ENCODE measurements at regions not wholly inside any gene's neighbourhood (a gene's known extent, or its start where the extent isn't known, plus 50 kb on each side); places are given as distances from the start of the nearest gene placed in this dataset.

DNA sequence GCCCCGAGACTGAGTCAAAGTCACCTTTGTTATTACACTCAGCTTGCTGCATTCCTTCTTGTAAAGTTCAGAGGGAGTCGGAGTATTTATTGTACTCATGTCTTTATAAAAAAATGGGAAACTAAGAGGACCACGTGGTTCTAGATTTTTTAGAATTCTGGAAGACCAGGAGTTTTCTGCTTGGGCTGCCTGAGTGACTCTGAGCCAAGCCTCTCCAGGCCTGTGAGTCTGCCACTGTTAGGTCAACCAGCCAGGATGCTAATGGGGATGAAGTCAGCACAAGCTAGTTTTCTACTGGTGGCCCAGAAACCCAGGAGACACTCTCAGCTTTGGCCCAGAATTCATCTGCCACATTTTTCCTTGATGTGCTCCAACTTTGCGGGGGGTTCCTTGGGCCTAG, 453.5 kb upstream of the SULF2 start:
- no peak for TF ChIP-seq CTCF (conservative IDR thresholded peaks at IDR 0.05 in 1 of 2, IDR thresholded peaks at IDR 0.05 in 1 of 2; ENCODE audit: extremely low read depth in 1 of 2, insufficient read depth in 1 of 2, low read depth in 1 of 2, low read length in 2 of 2)
- TF ChIP-seq EZH2 (IDR thresholded peaks at IDR 0.05; ENCODE audit: borderline replicate concordance, low read length), result no peak

Measured in mammary epithelial cell (primary cell).